CD4-positive, alpha-beta T cell (primary cell): ENCODE measurements at regions not wholly inside any gene's neighbourhood (a gene's known extent, or its start where the extent isn't known, plus 50 kb on each side); places are given as distances from the start of the nearest gene placed in this dataset.

Experiments
- ATAC-seq: fragments of 200-7000 bp; cut with Tn5 transposase; one replicate; pipeline ENCODE4 v1.10.0; 2022; ENCODE audit warnings: mild to moderate bottlenecking; ENCODE audit not compliant: poor library complexity
- CTCF ChIA-PET: fragments of 350-600 bp; sonication (Branson Sonifier 250); formaldehyde crosslinking; loops from one replicate; lab custom pipeline; 2021; ENCODE audit warnings: antibody characterized with exemption, inconsistent platforms; lab: Charles Lee
- POLR2A ChIA-PET: fragments of 350-600 bp; sonication (Branson Sonifier 250); formaldehyde crosslinking; loops from one replicate; lab custom pipeline; 2021; ENCODE audit warnings: antibody characterized with exemption, inconsistent platforms; lab: Charles Lee
- DNase-seq, 14 experiments: peaks; one replicate each; pipeline ENCODE4 v3.0.0-alpha.2; 2013 to 2020; ENCODE audit warnings: mixed read lengths in 2 of 14
- H3K27ac ChIP-seq, 2 donors: one replicate each; pipeline versions ENCODE4 v1.5.1 to v1.7.0; 2013; ENCODE audit warnings: low read length in 2 of 2, low read depth in 1 of 2, mild to moderate bottlenecking in 1 of 2
- H3K27me3 ChIP-seq, 2 experiments: 1 replicate in 1 of 2; 2 replicates in 1 of 2; pipeline versions ENCODE4 v1.6.1 to v1.7.0; 2013; ENCODE audit warnings: low read length in 2 of 2, control low read depth in 1 of 2, mild to moderate bottlenecking in 1 of 2, moderate library complexity in 1 of 2; ENCODE audit not compliant: insufficient read depth in 2 of 2, control insufficient read depth in 1 of 2
- H3K36me3 ChIP-seq: one replicate; pipeline ENCODE4 v1.6.1; 2013; ENCODE audit warnings: low read length, control low read depth; ENCODE audit not compliant: insufficient read depth
- H3K4me1 ChIP-seq: one replicate; pipeline ENCODE4 v1.6.1; 2013; ENCODE audit warnings: low read length, control low read depth; ENCODE audit not compliant: insufficient read depth
- H3K4me3 ChIP-seq: one replicate; pipeline ENCODE4 v1.5.1; 2013; ENCODE audit warnings: mild to moderate bottlenecking, low read length, moderate library complexity
- H3K9me3 ChIP-seq, 2 experiments: 1 replicate in 1 of 2; 2 replicates in 1 of 2; pipeline versions ENCODE4 v1.6.1 to v1.7.0; 2013; ENCODE audit warnings: low read length in 2 of 2, mild to moderate bottlenecking in 2 of 2, control low read depth in 1 of 2, moderate library complexity in 1 of 2; ENCODE audit not compliant: control insufficient read depth in 1 of 2, insufficient read depth in 1 of 2
- H3K27ac Mint-ChIP-seq: one replicate; pipeline ENCODE4 v1.8.0; 2020; ENCODE audit warnings: mixed read lengths
- H3K27me3 Mint-ChIP-seq: one replicate; pipeline ENCODE4 v1.8.0; 2021; ENCODE audit warnings: mixed read lengths
- H3K36me3 Mint-ChIP-seq: one replicate; pipeline ENCODE4 v1.8.0; 2021; ENCODE audit warnings: low read depth, mixed read lengths
- H3K4me1 Mint-ChIP-seq: one replicate; pipeline ENCODE4 v1.8.0; 2021; ENCODE audit warnings: low read depth, mixed read lengths
- H3K4me3 Mint-ChIP-seq: one replicate; pipeline ENCODE4 v1.8.0; 2020; ENCODE audit warnings: mild to moderate bottlenecking, mixed read lengths
- H3K9me3 Mint-ChIP-seq: one replicate; pipeline ENCODE4 v1.8.0; 2020; ENCODE audit warnings: mixed read lengths
- CTCF ChIP-seq: fragments of 200-600 bp; IDR thresholded peaks from one replicate; pipeline ENCODE4 v1.8.0; 2022; ENCODE audit warnings: antibody characterized with exemption, mild to moderate bottlenecking
- intact Hi-C, 2 experiments: fragments of 100-400 bp; cut with DNase I in 1 of 2; cut with micrococcal nuclease in 1 of 2; formaldehyde crosslinking; loops; one replicate each; pipeline versions ENCODE4 v1.15.1 to v1.9.0; 2023 to 2025; cut with DNase I, micrococcal nuclease

DNA sequence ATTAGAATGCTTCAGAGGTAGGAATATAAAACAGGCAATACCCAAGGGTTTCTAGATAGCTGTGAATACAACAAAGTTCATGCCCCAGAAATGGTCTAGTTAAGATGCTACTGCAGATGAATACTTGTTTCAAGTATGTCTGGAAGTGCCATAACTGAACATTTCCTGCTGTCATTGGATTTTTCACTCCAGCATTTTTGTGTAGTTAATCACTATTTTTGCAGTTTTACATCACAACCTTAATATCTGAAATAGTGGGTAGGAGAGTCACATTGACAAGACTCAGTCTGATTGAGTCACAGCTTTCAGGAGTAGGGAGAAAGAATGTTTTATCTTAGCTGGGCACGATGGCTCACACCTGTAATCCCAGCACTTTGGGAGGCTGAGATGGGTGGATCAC, 126.4 kb upstream of the C1orf21 start:
- DNase-seq (no peak), ATAC-seq (no peak)
- Mint-ChIP-seq H3K4me3 (no peak overlapping the region), H3K4me1 (no peaks in the 10 kb centered on the region), H3K27me3 (peaks cover 28% of the 10 kb centered on the region), H3K9me3 (no peaks in the 10 kb centered on the region), H3K27ac (no peak overlapping the region), H3K36me3 (no peaks in the 10 kb centered on the region)
- H3K36me3 ChIP-seq = no peaks in the 10 kb centered on the region
- POLR2A ChIA-PET = no interaction called here
- H3K4me1 ChIP-seq = no peaks in the 10 kb centered on the region
- no peaks in the 10 kb centered on the region for H3K9me3 ChIP-seq
- H3K27me3 ChIP-seq = peaks cover 0 to 4% of the 10 kb centered on the region in 2 experiments
- CTCF ChIA-PET = no interaction called here
- TF ChIP-seq CTCF = no peak
- H3K4me3 ChIP-seq = no peak overlapping the region
- intact Hi-C loops = no loop called here
- no peak overlapping the region for H3K27ac ChIP-seq

GRCh38 chr1:184262109-184262508, 124.7 kb upstream of the C1orf21 start:
- no peak for TF ChIP-seq CTCF
- peaks cover 28% of the 10 kb centered on the region for H3K27me3 Mint-ChIP-seq
- ChIA-PET POLR2A (no interaction called here), CTCF (no interaction called here)
- H3K4me3 Mint-ChIP-seq = no peak overlapping the region
- Histone ChIP-seq H3K4me1 (no peaks in the 10 kb centered on the region), H3K36me3 (no peaks in the 10 kb centered on the region), H3K27me3 (peaks cover 0 to 4% of the 10 kb centered on the region in 2 experiments), H3K4me3 (no peak overlapping the region), H3K27ac (no peak overlapping the region), H3K9me3 (no peaks in the 10 kb centered on the region)
- no peaks in the 10 kb centered on the region for H3K9me3 Mint-ChIP-seq
- H3K27ac Mint-ChIP-seq = no peak overlapping the region
- ATAC-seq (no peak), DNase-seq (no peak)
- intact Hi-C loops = no loop called here
- H3K4me1 Mint-ChIP-seq = no peaks in the 10 kb centered on the region
- no peaks in the 10 kb centered on the region for H3K36me3 Mint-ChIP-seq

- H3K27me3 ChIP-seq = peaks cover 0 to 4% of the 10 kb centered on the region in 2 experiments
- CTCF ChIA-PET = no interaction called here
- Mint-ChIP-seq H3K4me3 (no peak overlapping the region), H3K4me1 (no peaks in the 10 kb centered on the region), H3K36me3 (no peaks in the 10 kb centered on the region), H3K27me3 (peaks cover 9% of the 10 kb centered on the region), H3K27ac (no peak overlapping the region), H3K9me3 (no peaks in the 10 kb centered on the region)
- intact Hi-C loops = no loop called here
- no peaks in the 10 kb centered on the region for H3K9me3 ChIP-seq
- no peak overlapping the region for H3K27ac ChIP-seq
- no peak for TF ChIP-seq CTCF
- ATAC-seq (no peak), DNase-seq (no peak)
- no peak overlapping the region for H3K4me3 ChIP-seq
- POLR2A ChIA-PET = no interaction called here
- no peaks in the 10 kb centered on the region for H3K36me3 ChIP-seq
- H3K4me1 ChIP-seq = no peaks in the 10 kb centered on the region
Observed at GRCh38 chr1:184267747-184268146, 119.1 kb upstream of the C1orf21 start.
